GM18909 (cell line): ENCODE measurements at regions not wholly inside any gene's neighbourhood (a gene's known extent, or its start where the extent isn't known, plus 50 kb on each side); places are given as distances from the start of the nearest gene placed in this dataset.
"Not testable (repeated sequence)": the region's sequence is repeated elsewhere in the genome, so short reads cannot be mapped to it uniquely, and the experiment has no call there.

Experiments used
- ATAC-seq: cut with Tn5 transposase; IDR thresholded peaks from one replicate; pipeline ENCODE4 v1.9.1; 2021; ENCODE audit warnings: mild to moderate bottlenecking; ENCODE audit not compliant: unreplicated experiment, poor library complexity

- ATAC-seq = no peak
Observed at GRCh38 chr3:3902161-3902560, 102.9 kb downstream of the LRRN1 start.

DNA sequence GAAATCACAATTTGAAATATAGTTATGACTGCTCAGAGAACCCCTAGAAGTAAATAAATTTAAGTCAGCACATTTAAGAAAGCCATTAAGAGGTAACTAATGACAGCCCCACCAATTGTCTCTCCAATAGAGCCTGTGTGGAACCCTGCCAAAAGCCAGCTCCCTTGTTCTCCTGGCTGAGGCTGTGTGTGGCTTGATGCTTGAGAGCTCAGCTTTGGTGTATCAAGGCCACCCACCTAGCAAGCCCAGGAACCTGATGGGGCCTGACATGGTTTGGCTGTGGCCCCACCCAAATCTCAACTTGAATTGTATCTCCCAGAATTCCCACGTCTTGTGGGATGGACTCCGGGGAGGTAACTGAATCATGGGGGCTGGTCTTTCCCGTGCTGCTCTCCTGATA is 106.9 kb downstream of the LRRN1 start:
- ATAC-seq = no peak

DNA sequence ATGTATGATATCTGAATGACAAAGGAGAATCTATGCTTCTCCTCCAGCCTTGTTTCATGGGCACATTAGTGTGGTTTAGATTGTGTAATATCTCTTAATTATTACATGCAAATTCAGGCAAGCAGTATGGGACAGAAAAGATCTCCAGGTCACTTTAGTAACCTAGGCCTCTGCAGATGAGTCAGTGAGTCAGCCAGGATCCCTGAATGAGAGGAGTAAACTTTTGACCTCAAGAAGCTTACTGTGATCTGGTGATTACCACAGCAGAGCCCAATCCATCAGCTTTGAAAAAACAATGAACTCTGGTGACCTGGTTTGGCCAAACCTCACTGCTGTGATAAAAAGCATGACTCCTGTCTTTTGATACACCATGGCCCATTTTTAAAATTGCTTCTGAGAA is 107.8 kb downstream of the LRRN1 start:
- no peak for ATAC-seq

GRCh38 chr3:3918763-3919162 is 119.5 kb downstream of the LRRN1 start:
- ATAC-seq = no peak

GRCh38 chr3:3919316-3919715 is 120.1 kb downstream of the LRRN1 start:
- no peak for ATAC-seq

GRCh38 chr3:3923619-3924018 is 124.4 kb downstream of the LRRN1 start:
- ATAC-seq = no peak

GRCh38 chr3:3927198-3927597 is 128.0 kb downstream of the LRRN1 start:
- ATAC-seq = no peak

GRCh38 chr3:3927965-3928364 is 128.7 kb downstream of the LRRN1 start:
- no peak for ATAC-seq

GRCh38 chr3:3941380-3941779 is 142.1 kb downstream of the LRRN1 start:
- not testable (repeated sequence) for ATAC-seq

GRCh38 chr3:3951071-3951470 is 151.8 kb downstream of the LRRN1 start:
- ATAC-seq = no peak

GRCh38 chr3:3951501-3951900 is 152.3 kb downstream of the LRRN1 start:
- ATAC-seq = no peak

DNA sequence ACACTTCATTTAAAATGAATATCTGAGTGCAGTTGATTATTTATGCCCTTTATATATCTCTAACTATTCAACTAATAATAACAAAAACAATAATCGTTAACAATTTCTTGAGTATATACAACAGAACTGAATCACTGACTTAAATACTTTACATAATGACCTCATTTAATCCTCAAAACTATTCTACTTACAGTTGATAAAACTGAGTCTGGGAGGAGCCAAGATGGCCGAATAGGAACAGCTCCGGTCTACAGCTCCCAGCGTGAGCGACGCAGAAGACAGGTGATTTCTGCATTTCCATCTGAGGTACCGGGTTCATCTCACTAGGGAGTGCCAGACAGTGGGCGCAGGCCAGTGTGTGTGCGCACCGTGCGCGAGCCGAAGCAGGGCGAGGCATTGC is 163.6 kb downstream of the LRRN1 start:
- not testable (repeated sequence) for ATAC-seq

DNA sequence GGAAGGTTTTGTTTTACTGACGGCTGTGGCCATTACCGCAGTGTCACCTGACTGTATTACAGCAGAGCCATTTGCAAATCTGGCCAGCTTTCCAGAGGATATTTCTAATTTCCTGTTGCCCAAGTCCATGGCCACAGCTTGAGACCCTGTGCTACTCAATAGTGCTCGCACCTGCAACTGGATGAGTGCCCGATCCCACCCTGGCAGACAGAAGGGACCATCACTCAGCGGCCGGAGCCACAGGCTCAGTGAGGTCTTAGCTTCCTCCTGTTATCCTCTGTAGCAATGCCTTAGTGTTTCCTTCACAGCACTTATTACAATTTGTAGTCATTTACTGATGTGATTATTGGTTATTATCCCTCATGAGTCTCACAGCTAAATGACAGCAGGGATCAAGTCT is 184.8 kb downstream of the LRRN1 start:
- no peak for ATAC-seq

DNA sequence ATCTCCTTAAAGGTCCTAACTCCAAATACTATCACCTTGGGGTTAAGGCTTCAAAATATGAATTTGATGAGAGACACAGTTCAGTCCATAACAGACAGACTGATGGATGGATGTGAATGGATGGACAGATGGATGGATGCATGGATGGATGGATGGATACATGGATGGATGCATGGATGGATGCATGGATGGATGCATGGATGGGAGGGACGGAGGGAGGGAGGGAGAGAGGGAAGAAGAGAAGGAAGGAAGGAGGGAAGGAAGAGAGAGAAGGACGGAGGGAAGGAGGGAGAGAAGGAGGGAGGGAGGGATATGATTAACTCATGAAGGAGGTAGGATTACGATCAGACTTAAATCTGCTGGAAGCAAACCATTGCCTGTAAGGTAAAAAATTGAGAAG is 192.4 kb downstream of the LRRN1 start:
- no peak for ATAC-seq

- ATAC-seq = no peak
Observed at GRCh38 chr3:3992312-3992874, 193.2 kb downstream of the LRRN1 start.

GRCh38 chr3:3998140-3998922 is 199.1 kb downstream of the LRRN1 start:
- ATAC-seq = peak; percentile 91

DNA sequence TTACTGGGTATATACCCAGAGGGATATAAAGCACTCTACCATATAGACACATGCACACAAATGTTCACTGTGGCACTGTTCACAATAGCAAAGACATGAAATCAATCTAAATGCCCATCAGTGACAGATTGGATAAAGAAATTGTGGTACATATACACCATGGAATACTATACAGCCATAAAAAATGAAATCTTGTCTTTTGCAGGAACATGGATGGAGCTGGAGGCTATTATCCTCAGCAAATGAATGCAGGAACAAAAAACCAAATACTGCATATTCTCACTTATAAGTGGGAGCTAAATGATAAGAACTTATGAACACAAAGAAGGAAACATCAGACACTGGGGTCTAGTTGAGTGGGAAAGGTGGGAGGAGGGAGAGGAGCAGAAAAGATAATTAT is 200.1 kb downstream of the LRRN1 start:
- ATAC-seq = not testable (repeated sequence)

DNA sequence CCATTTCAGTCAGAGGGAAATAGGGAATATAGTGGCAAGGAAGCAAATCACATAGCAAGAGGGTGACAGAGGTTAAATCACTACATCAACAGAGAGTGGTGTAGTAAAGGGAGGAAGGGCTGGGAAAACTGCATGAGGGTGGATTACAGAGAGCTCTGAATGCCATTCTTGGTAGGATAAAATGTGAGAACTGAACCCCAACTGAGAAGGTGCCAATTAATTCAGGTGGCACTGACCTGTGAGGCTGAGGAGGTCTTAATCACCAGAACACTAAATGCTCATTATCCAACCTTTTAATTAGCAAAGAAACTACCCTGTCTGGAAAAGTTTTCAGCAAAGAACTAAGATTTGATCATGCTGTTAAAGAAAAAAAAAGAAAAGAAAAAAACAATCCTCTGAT is 202.7 kb downstream of the LRRN1 start:
- no peak for ATAC-seq

GRCh38 chr3:4006288-4006687 is 207.1 kb downstream of the LRRN1 start:
- ATAC-seq = no peak

- ATAC-seq = no peak
Observed at GRCh38 chr3:4008205-4008604, 209.0 kb downstream of the LRRN1 start.

GRCh38 chr3:4011166-4011565 is 211.9 kb downstream of the LRRN1 start:
- no peak for ATAC-seq

GRCh38 chr3:4015426-4015825 is 216.2 kb downstream of the LRRN1 start:
- no peak for ATAC-seq
